H1 (cell line): ENCODE measurements at regions not wholly inside any gene's neighbourhood (a gene's known extent, or its start where the extent isn't known, plus 50 kb on each side); places are given as distances from the start of the nearest gene placed in this dataset.

ENCODE experiments used
- CTCF ChIA-PET: fragments of 300-600 bp; sonication (Branson Sonifier 250); formaldehyde crosslinking; loops from one replicate; lab custom pipeline; 2021; ENCODE audit not compliant: partially characterized antibody; lab: Charles Lee
- POLR2A ChIA-PET: fragments of 300-600 bp; sonication (Branson Sonifier 250); formaldehyde crosslinking; loops from one replicate; lab custom pipeline; 2021; ENCODE audit warnings: inconsistent platforms; ENCODE audit not compliant: partially characterized antibody; lab: Charles Lee
- DNase-seq, 2 experiments: peaks; one replicate each; pipeline versions ENCODE4 v3.0.0 to v3.0.0-alpha.2; 2010 to 2022; ENCODE audit warnings: low spot score in 2 of 2, low read depth in 1 of 2, mixed read lengths in 1 of 2
- FAIRE-seq: peaks from 2 replicates; lab custom pipeline; 2011; peaks lifted over from hg19 to GRCh38; lab: Jason Lieb, UNC
- H2AFZ ChIP-seq: 2 replicates; pipeline ENCODE4 v1.8.1; 2012; ENCODE audit warnings: low read length, inconsistent platforms
- H2AK5ac ChIP-seq: 2 replicates; pipeline ENCODE4 v1.6.1; 2013; ENCODE audit warnings: low read depth, low read length
- H2BK120ac ChIP-seq: replicated peaks from 2 replicates; pipeline ENCODE3; 2013; ENCODE audit warnings: low read depth, low read length, inconsistent platforms
- H2BK12ac ChIP-seq: 2 replicates; pipeline ENCODE4 v1.6.1; 2013; ENCODE audit warnings: low read depth, low read length
- H2BK15ac ChIP-seq: 2 replicates; pipeline ENCODE4 v1.6.1; 2013; ENCODE audit warnings: low read length
- H2BK20ac ChIP-seq: 2 replicates; pipeline ENCODE4 v1.6.1; 2013; ENCODE audit warnings: low read length
- H2BK5ac ChIP-seq: 2 replicates; pipeline ENCODE4 v1.6.1; 2013; ENCODE audit warnings: low read depth, low read length
- H3K14ac ChIP-seq: 2 replicates; pipeline ENCODE4 v1.6.1; 2013; ENCODE audit warnings: inconsistent platforms; ENCODE audit not compliant: insufficient read length
- H3K18ac ChIP-seq: 2 replicates; pipeline ENCODE4 v1.6.1; 2013; ENCODE audit warnings: low read length; ENCODE audit errors: extremely low read depth
- H3K23ac ChIP-seq: 2 replicates; pipeline ENCODE4 v1.6.1; 2013; ENCODE audit warnings: inconsistent platforms; ENCODE audit not compliant: insufficient read length
- H3K23me2 ChIP-seq: 2 replicates; pipeline ENCODE4 v1.6.1; 2013; ENCODE audit warnings: low read depth, low read length
- H3K27ac ChIP-seq: 2 replicates; pipeline ENCODE4 v1.6.1; 2011; ENCODE audit warnings: low read depth, low read length, inconsistent platforms
- H3K27me3 ChIP-seq, 4 experiments: replicated peaks in 1 of 4; 1 replicate in 1 of 4; 2 replicates in 3 of 4; pipeline versions ENCODE4 v1.6.1 to v1.8.1; 2011 to 2013; ENCODE audit warnings: low read length in 3 of 4, mild to moderate bottlenecking in 3 of 4, inconsistent platforms in 2 of 4, mixed read lengths in 2 of 4, moderate library complexity in 1 of 4; ENCODE audit not compliant: control insufficient read depth in 3 of 4, insufficient read depth in 3 of 4; ENCODE audit errors: extremely low read depth in 1 of 4
- H3K36me3 ChIP-seq, 4 experiments: 2 replicates each; pipeline versions ENCODE4 v1.6.1 to v1.8.1; 2011 to 2013; ENCODE audit warnings: mild to moderate bottlenecking in 4 of 4, low read length in 3 of 4, moderate library complexity in 2 of 4, control low read depth in 1 of 4, inconsistent platforms in 1 of 4; ENCODE audit not compliant: insufficient read depth in 4 of 4, control insufficient read depth in 2 of 4
- H3K4ac ChIP-seq: replicated peaks from 2 replicates; pipeline ENCODE3; 2013; ENCODE audit warnings: low read length, low read depth, mixed read lengths, inconsistent platforms; ENCODE audit not compliant: insufficient read length
- H3K4me1 ChIP-seq, 4 experiments: replicated peaks in 1 of 4; 1 replicate in 1 of 4; 2 replicates in 3 of 4; pipeline versions ENCODE4 v1.6.1 to v1.8.1; 2011 to 2013; ENCODE audit warnings: low read length in 3 of 4, inconsistent platforms in 2 of 4, mixed read lengths in 1 of 4; ENCODE audit not compliant: insufficient read depth in 4 of 4, control insufficient read depth in 3 of 4
- H3K4me2 ChIP-seq, 2 experiments: 2 replicates each; pipeline versions ENCODE4 v1.6.1 to v1.8.1; 2011 to 2013; ENCODE audit warnings: low read depth in 2 of 2, low read length in 2 of 2, control low read depth in 1 of 2, inconsistent platforms in 1 of 2, mild to moderate bottlenecking in 1 of 2; ENCODE audit not compliant: insufficient read depth in 1 of 2
- H3K4me3 ChIP-seq, 4 experiments: fragments of 200-600, 300-600 bp in 1 of 4; sonication (generic), shearing (Covaris generic), sonication (Bioruptor Twin) in 1 of 4; 2 replicates each; pipeline versions ENCODE4 v1.5.1 to v1.8.1; 2011 to 2016; ENCODE audit warnings: low read length in 4 of 4, low read depth in 3 of 4, control low read depth in 2 of 4, inconsistent platforms in 2 of 4, mild to moderate bottlenecking in 2 of 4, mixed read lengths in 1 of 4, moderate library complexity in 1 of 4; ENCODE audit not compliant: insufficient read depth in 2 of 4; ENCODE audit errors: extremely low read depth in 1 of 4
- H3K56ac ChIP-seq: replicated peaks from 2 replicates; pipeline ENCODE3; 2013; ENCODE audit warnings: low read depth, mild to moderate bottlenecking, mixed read lengths, low read length, inconsistent platforms; ENCODE audit not compliant: insufficient read length
- H3K79me1 ChIP-seq: 2 replicates; pipeline ENCODE4 v1.6.1; 2013; ENCODE audit warnings: low read depth, low read length, control low read depth
- H3K79me2 ChIP-seq, 2 experiments: 2 replicates each; pipeline versions ENCODE4 v1.6.1 to v1.8.1; 2012 to 2013; ENCODE audit warnings: low read length in 2 of 2, mild to moderate bottlenecking in 2 of 2, inconsistent platforms in 1 of 2; ENCODE audit not compliant: insufficient read depth in 2 of 2, control insufficient read depth in 1 of 2
- H3K9ac ChIP-seq, 4 experiments: replicated peaks in 1 of 4; 1 replicate in 1 of 4; 2 replicates in 3 of 4; pipeline versions ENCODE4 v1.6.1 to v1.8.1; 2011 to 2013; ENCODE audit warnings: low read depth in 3 of 4, low read length in 3 of 4, control low read depth in 2 of 4, mild to moderate bottlenecking in 2 of 4, moderate library complexity in 2 of 4, inconsistent platforms in 1 of 4; ENCODE audit errors: extremely low read depth in 1 of 4
- H3K9me3 ChIP-seq, 2 experiments: 2 replicates each; pipeline versions ENCODE4 v1.6.1 to v1.8.1; 2012 to 2013; ENCODE audit warnings: mild to moderate bottlenecking in 2 of 2, moderate library complexity in 2 of 2, control low read depth in 1 of 2, inconsistent platforms in 1 of 2, low read depth in 1 of 2, low read length in 1 of 2, mixed read lengths in 1 of 2; ENCODE audit not compliant: insufficient read depth in 2 of 2
- H4K20me1 ChIP-seq, 2 experiments: replicated peaks in 1 of 2; 2 replicates each; pipeline versions ENCODE3 to v1.8.1; 2011 to 2013; ENCODE audit warnings: inconsistent platforms in 2 of 2, low read length in 2 of 2, mild to moderate bottlenecking in 1 of 2; ENCODE audit not compliant: insufficient read depth in 2 of 2, control insufficient read depth in 1 of 2
- H4K5ac ChIP-seq: 2 replicates; pipeline ENCODE4 v1.6.1; 2013; ENCODE audit warnings: low read length, low read depth, mixed read lengths, inconsistent platforms; ENCODE audit not compliant: insufficient read length
- H4K8ac ChIP-seq: 2 replicates; pipeline ENCODE4 v1.8.0; 2013; ENCODE audit warnings: mild to moderate bottlenecking, moderate library complexity, low read length, inconsistent platforms; ENCODE audit not compliant: insufficient read depth; ENCODE audit errors: extremely low read depth
- H4K91ac ChIP-seq: replicated peaks from 2 replicates; pipeline ENCODE3; 2013; ENCODE audit warnings: low read length, mixed read lengths, inconsistent platforms; ENCODE audit not compliant: insufficient read length
- CBX8 ChIP-seq: fragments of 300-800, 300-1000 bp; sonication (generic); IDR thresholded peaks from 2 replicates; pipeline ENCODE4 v1.7.1; 2016; ENCODE audit warnings: low read depth, low read length, borderline replicate concordance
- CREB1 ChIP-seq: IDR thresholded peaks from 2 replicates; pipeline ENCODE4 v1.6.1; 2012; ENCODE audit warnings: inconsistent platforms
- GTF2F1 ChIP-seq: IDR thresholded peaks from 2 replicates; pipeline ENCODE4 v1.6.1; 2012; ENCODE audit warnings: low read depth, low read length, improper control_type of control experiment, borderline replicate concordance
- HDAC6 ChIP-seq: IDR thresholded peaks from one replicate; pipeline ENCODE4 v1.7.1; 2012; ENCODE audit warnings: low read depth, mild to moderate bottlenecking, inconsistent platforms, low read length, moderate library complexity
- JUN ChIP-seq: IDR thresholded peaks from 2 replicates; pipeline ENCODE4 v1.6.1; 2011; ENCODE audit warnings: low read depth, mild to moderate bottlenecking, improper control_type of control experiment, low read length
- JUND ChIP-seq: IDR thresholded peaks from 2 replicates; pipeline ENCODE4 v1.6.1; 2011; ENCODE audit warnings: mild to moderate bottlenecking, improper control_type of control experiment, low read length
- POLR2AphosphoS5 ChIP-seq: IDR thresholded peaks from 2 replicates; pipeline ENCODE4 v1.6.1; 2011; ENCODE audit warnings: low read depth, low read length
- RAD21 ChIP-seq, 2 experiments: IDR thresholded peaks in 1 of 2; conservative IDR thresholded peaks in 1 of 2; 2 replicates each; pipeline ENCODE4 v1.6.1; 2011; ENCODE audit warnings: low read depth in 2 of 2, low read length in 2 of 2, improper control_type of control experiment in 1 of 2, inconsistent platforms in 1 of 2, mild to moderate bottlenecking in 1 of 2, moderate library complexity in 1 of 2
- SIX5 ChIP-seq: IDR thresholded peaks from 2 replicates; pipeline ENCODE4 v1.6.1; 2011; ENCODE audit warnings: mild to moderate bottlenecking, low read depth, low read length
- TBP ChIP-seq: IDR thresholded peaks from 2 replicates; pipeline ENCODE4 v1.6.1; 2011; ENCODE audit warnings: low read depth, low read length, improper control_type of control experiment
- YY1 ChIP-seq: IDR thresholded peaks from 2 replicates; pipeline ENCODE4 v1.6.1; 2011; ENCODE audit warnings: low read depth, mild to moderate bottlenecking, low read length
- WGBS, 2 experiments: shearing (Covaris generic) in 1 of 2; methylation state at CpG; one replicate each; pipeline versions ENCODE4 v1.1.6 to v1.1.7; 2013 to 2015; ENCODE audit warnings: low lambda C conversion rate in 2 of 2, mixed read lengths in 2 of 2, inconsistent platforms in 1 of 2, low coverage in 1 of 2, missing lambda C conversion rate in 1 of 2; ENCODE audit not compliant: insufficient replicate concordance in 2 of 2, insufficient coverage in 1 of 2, insufficient read length in 1 of 2; ENCODE audit errors: extremely low coverage in 1 of 2, missing lambda C conversion rate in 1 of 2; 5-methylcytosine and 5-hydroxymethylcytosine counted together
- TF ChIP-seq, protein P1 (sequence below): IDR thresholded peaks from 2 replicates; pipeline ENCODE4 v1.6.1; 2011; ENCODE audit warnings: low read depth, mild to moderate bottlenecking, low read length; ENCODE audit not compliant: insufficient read depth

DNA sequence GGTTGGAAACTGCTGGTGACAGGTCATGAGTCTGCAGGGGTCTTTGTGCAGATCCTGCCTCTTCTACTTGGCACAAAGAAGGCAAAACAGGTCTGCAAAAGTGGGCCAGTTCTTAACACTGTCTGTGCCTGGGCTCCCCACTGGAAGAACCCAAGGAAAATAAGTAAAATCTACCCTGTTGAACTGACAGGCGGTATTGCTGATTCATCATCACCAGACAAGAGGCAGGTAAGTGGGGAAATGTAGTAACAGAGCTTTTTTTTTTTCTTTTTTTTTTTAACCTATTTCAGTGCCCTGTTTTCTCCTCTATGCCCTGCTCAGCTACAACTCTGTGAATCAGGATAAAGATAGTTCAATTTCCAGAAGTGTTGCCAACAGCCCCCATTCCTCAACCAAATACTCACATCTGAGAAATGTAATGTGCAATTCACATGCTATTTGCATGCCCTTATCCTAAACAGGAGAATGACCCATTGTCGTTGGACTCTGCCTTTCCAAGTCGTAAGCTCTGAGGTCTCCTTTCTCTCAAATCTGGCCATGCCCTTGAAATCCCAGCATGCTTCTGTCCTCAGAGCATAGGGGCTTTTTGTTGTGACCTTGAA, 237.0 kb downstream of the SOX9 start:
- Histone ChIP-seq H2BK5ac (no peak overlapping the region), H3K56ac (no peak overlapping the region), H3K27ac (no peak overlapping the region), H3K79me1 (no peaks in the 10 kb centered on the region), H3K79me2 (no peaks in the 10 kb centered on the region), H4K5ac (no peak overlapping the region), H2BK20ac (0 out of 2 replicates have a peak overlapping the region, but pooled peaks have one; percentile 69), H4K91ac (no peak overlapping the region), H2AK5ac (no peak overlapping the region), H3K18ac (no peak overlapping the region), H3K27me3 (no peaks in the 10 kb centered on the region; a peak in 1 of 7 replicates), H4K20me1 (no peaks in the 10 kb centered on the region), H3K9ac (no peak overlapping the region), H2BK120ac (no peak overlapping the region), H2AFZ (no peak overlapping the region), H4K8ac (no peak overlapping the region), H2BK12ac (no peak overlapping the region), H3K23me2 (no peaks in the 10 kb centered on the region), H3K23ac (no peak overlapping the region), H3K4me2 (no peak overlapping the region), H3K36me3 (no peaks in the 10 kb centered on the region), H3K4me1 (peaks cover 0 to 3% (median 0%) of the 10 kb centered on the region in 4 experiments; a peak in 1 of 7 replicates), H3K9me3 (no peaks in the 10 kb centered on the region), H3K4me3 (no peak overlapping the region), H3K4ac (no peak overlapping the region), H2BK15ac (no peak overlapping the region), H3K14ac (no peak overlapping the region)
- FAIRE-seq, result no peak
- 88% methylated on average over 3 of the region's 3 CpGs; no CpG with 5 or more reads in 1 of the 2 experiments for WGBS, 2 experiments
- ChIA-PET POLR2A (interaction anchor here (1.2 kb wide), 1 partner anchor 16 kb away, joined by 3 read pairs; no protein-coding TSS in a partner anchor), CTCF (interaction anchor here (1.2 to 1.9 kb wide), 3 partner anchors 12 to 24 kb away, joined by 3 to 4 read pairs (median 3); no protein-coding TSS in a partner anchor)
- DNase-seq, result no peak
- no peak for TF ChIP-seq JUND
- TF ChIP-seq GTF2F1, result no peak
- no peak for TF ChIP-seq TBP
- no peak for TF ChIP-seq JUN
- no peak for TF ChIP-seq YY1
- no peak for TF ChIP-seq HDAC6
- TF ChIP-seq, protein P1, sequence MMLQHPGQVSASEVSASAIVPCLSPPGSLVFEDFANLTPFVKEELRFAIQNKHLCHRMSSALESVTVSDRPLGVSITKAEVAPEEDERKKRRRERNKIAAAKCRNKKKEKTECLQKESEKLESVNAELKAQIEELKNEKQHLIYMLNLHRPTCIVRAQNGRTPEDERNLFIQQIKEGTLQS, result no peak
- TF ChIP-seq CBX8, result no peak
- no peak for TF ChIP-seq SIX5
- no peak for TF ChIP-seq POLR2AphosphoS5
- no peak for TF ChIP-seq CREB1
- TF ChIP-seq RAD21 (IDR thresholded peaks at IDR 0.05 in 1 of 2, conservative IDR thresholded peaks at IDR 0.05 in 1 of 2; ENCODE audit: low read depth in 2 of 2, low read length in 2 of 2), result no peak
